ENCODE measurements at regions not wholly inside any gene's neighbourhood (a gene's known extent, or its start where the extent isn't known, plus 50 kb on each side); places are given as distances from the start of the nearest gene placed in this dataset.
"Not testable (repeated sequence)": the region's sequence is repeated elsewhere in the genome, so short reads cannot be mapped to it uniquely, and the experiment has no call there.

GRCh38 chr2:105536175-105536574, 137.3 kb upstream of the FHL2 start:
- no peak for ATAC-seq
- Histone ChIP-seq H3K4me3 (ENCODE audit: low read length) (no peak overlapping the region), H3K36me3 (ENCODE audit: control insufficient read depth, insufficient read depth, low read length) (no peaks in the 10 kb centered on the region), H3K27me3 (ENCODE audit: control insufficient read depth, insufficient read depth, low read length) (no peaks in the 10 kb centered on the region), H3K27ac (ENCODE audit: low read length) (no peak overlapping the region), H3K9me3 (ENCODE audit: control insufficient read depth, insufficient read depth, low read length) (no peaks in the 10 kb centered on the region), H3K4me1 (ENCODE audit: control insufficient read depth, insufficient read depth, low read length) (no peaks in the 10 kb centered on the region)
- Mint-ChIP-seq H3K36me3 (no peaks in the 10 kb centered on the region), H3K27me3 (ENCODE audit: low read depth in 2 of 2) (peaks cover 13 to 14% of the 10 kb centered on the region in 2 donors), H3K27ac (no peak overlapping the region), H3K4me1 (no peaks in the 10 kb centered on the region), H3K4me3 (no peak overlapping the region), H3K9me3 (no peaks in the 10 kb centered on the region)
- no peak for DNase-seq
- intact Hi-C loops (cut with micrococcal nuclease) = no loop called here
- no peak for TF ChIP-seq CTCF (IDR thresholded peaks at IDR 0.05)
- WGBS (ENCODE audit: insufficient coverage) = 67% methylated on average over 3 of the region's 3 CpGs

- H3K36me3 ChIP-seq (ENCODE audit: control insufficient read depth, insufficient read depth, low read length); DNase-seq; ATAC-seq; H3K4me3 Mint-ChIP-seq; H3K9me3 Mint-ChIP-seq; intact Hi-C loops (cut with micrococcal nuclease); H3K27ac ChIP-seq (ENCODE audit: low read length); H3K36me3 Mint-ChIP-seq; H3K27ac Mint-ChIP-seq; H3K4me1 ChIP-seq (ENCODE audit: control insufficient read depth, insufficient read depth, low read length); H3K4me1 Mint-ChIP-seq; H3K9me3 ChIP-seq (ENCODE audit: control insufficient read depth, insufficient read depth, low read length); H3K4me3 ChIP-seq (ENCODE audit: low read length); H3K27me3 ChIP-seq (ENCODE audit: control insufficient read depth, insufficient read depth, low read length): not testable (repeated sequence)
- peaks cover 0 to 17% of the 10 kb centered on the region in 2 donors for H3K27me3 Mint-ChIP-seq (ENCODE audit: low read depth in 2 of 2)
Measured at GRCh38 chr2:105529258-105529657, 130.4 kb upstream of the FHL2 start.

- Mint-ChIP-seq H3K4me1 (no peaks in the 10 kb centered on the region), H3K9me3 (no peaks in the 10 kb centered on the region), H3K36me3 (no peaks in the 10 kb centered on the region), H3K27me3 (ENCODE audit: low read depth in 2 of 2) (peaks cover 0 to 17% of the 10 kb centered on the region in 2 donors), H3K27ac (no peak overlapping the region), H3K4me3 (no peak overlapping the region)
- H3K4me3 ChIP-seq (ENCODE audit: low read length) = no peak overlapping the region
- H3K9me3 ChIP-seq (ENCODE audit: control insufficient read depth, insufficient read depth, low read length) = no peaks in the 10 kb centered on the region
- no peaks in the 10 kb centered on the region for H3K27me3 ChIP-seq (ENCODE audit: control insufficient read depth, insufficient read depth, low read length)
- DNase-seq (no peak), ATAC-seq (no peak)
- intact Hi-C loops (cut with micrococcal nuclease) = no loop called here
- WGBS (ENCODE audit: insufficient coverage) = 82% methylated on average over 29 of the region's 30 CpGs
- no peaks in the 10 kb centered on the region for H3K4me1 ChIP-seq (ENCODE audit: control insufficient read depth, insufficient read depth, low read length)
- H3K27ac ChIP-seq (ENCODE audit: low read length) = no peak overlapping the region
- TF ChIP-seq CTCF (IDR thresholded peaks at IDR 0.05) = no peak
- no peaks in the 10 kb centered on the region for H3K36me3 ChIP-seq (ENCODE audit: control insufficient read depth, insufficient read depth, low read length)
Measured at GRCh38 chr2:105526000-105526925, 127.4 kb upstream of the FHL2 start.

- Mint-ChIP-seq H3K36me3 (no peaks in the 10 kb centered on the region), H3K27ac (no peak overlapping the region), H3K4me3 (no peak overlapping the region), H3K9me3 (no peaks in the 10 kb centered on the region), H3K4me1 (no peaks in the 10 kb centered on the region), H3K27me3 (ENCODE audit: low read depth in 2 of 2) (peaks cover 0 to 12% of the 10 kb centered on the region in 2 donors)
- H3K9me3 ChIP-seq (ENCODE audit: control insufficient read depth, insufficient read depth, low read length) = no peaks in the 10 kb centered on the region
- intact Hi-C loops (cut with micrococcal nuclease) = no loop called here
- H3K4me1 ChIP-seq (ENCODE audit: control insufficient read depth, insufficient read depth, low read length) = no peaks in the 10 kb centered on the region
- 93% methylated on average over 6 of the region's 6 CpGs for WGBS (ENCODE audit: insufficient coverage)
- ATAC-seq (no peak), DNase-seq (no peak)
- H3K36me3 ChIP-seq (ENCODE audit: control insufficient read depth, insufficient read depth, low read length) = no peaks in the 10 kb centered on the region
- TF ChIP-seq CTCF (IDR thresholded peaks at IDR 0.05) = no peak
- no peak overlapping the region for H3K27ac ChIP-seq (ENCODE audit: low read length)
- H3K4me3 ChIP-seq (ENCODE audit: low read length) = no peak overlapping the region
- no peaks in the 10 kb centered on the region for H3K27me3 ChIP-seq (ENCODE audit: control insufficient read depth, insufficient read depth, low read length)
Measured at GRCh38 chr2:105525201-105525600, 126.3 kb upstream of the FHL2 start.
